ENCODE measurements at regions not wholly inside any gene's neighbourhood (a gene's known extent, or its start where the extent isn't known, plus 50 kb on each side); places are given as distances from the start of the nearest gene placed in this dataset.

DNA sequence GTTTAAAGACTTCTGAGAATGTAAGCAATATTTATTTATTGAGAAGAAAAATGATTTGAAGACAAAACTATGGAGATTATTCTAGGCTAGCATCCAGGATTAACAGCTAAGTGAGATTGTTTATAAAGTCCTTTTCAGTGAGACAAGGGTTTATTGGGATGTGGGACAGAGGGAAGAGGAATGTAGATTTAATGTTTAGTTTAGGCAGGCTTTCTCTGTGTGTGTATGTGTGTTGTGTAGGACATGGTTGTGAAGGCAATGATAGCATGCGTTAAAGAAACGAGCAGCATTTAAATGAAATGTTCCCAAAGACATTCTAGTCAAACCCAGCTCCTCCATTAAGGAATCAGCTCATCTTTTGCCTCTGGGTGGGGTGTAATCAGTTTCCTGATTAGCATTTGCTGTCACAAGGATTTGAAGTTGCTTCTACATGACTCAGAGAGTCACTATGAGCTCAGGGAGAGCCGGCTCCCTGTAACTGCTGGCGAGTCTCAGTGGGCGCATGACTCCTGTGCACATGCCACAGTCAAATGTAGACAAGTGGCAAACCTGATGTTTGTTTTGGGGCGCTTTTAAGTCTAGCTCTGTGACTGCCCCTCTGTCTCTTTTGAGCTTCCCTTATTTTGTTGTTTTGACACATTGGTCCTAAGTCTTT lies 442.2 kb upstream of the CELF4 start:
- Histone ChIP-seq H3K18ac (ENCODE audit: low read length) (no peak overlapping the region), H2BK15ac (ENCODE audit: low read length) (no peak overlapping the region), H4K8ac (ENCODE audit: low read depth, low read length) (no peak overlapping the region), H3K9ac (ENCODE audit: low read depth, low read length, poor library complexity) (no peak overlapping the region), H3K4me1 (ENCODE audit: control insufficient read depth in 2 of 2, insufficient read depth in 1 of 2, low read depth in 1 of 2, low read length in 2 of 2) (no peaks in the 10 kb centered on the region), H2BK120ac (ENCODE audit: low read depth, low read length) (no peak overlapping the region), H2BK12ac (ENCODE audit: low read length) (no peak overlapping the region), H3K9me3 (replicated peaks in 1 of 2; ENCODE audit: control insufficient read depth in 2 of 2, insufficient read depth in 1 of 2, low read depth in 1 of 2, low read length in 2 of 2) (no peaks in the 10 kb centered on the region), H4K91ac (ENCODE audit: low read depth, low read length, poor library complexity) (no peak overlapping the region), H2AK5ac (ENCODE audit: low read depth, low read length) (no peak overlapping the region), H2BK5ac (ENCODE audit: low read length) (no peak overlapping the region), H3K23ac (ENCODE audit: low read depth, low read length, poor library complexity) (no peak overlapping the region), H3K27ac (replicated peaks; ENCODE audit: low read length) (no peak overlapping the region), H3K14ac (ENCODE audit: low read length) (no peak overlapping the region), H3K27me3 (ENCODE audit: control insufficient read depth in 3 of 3, insufficient read depth in 3 of 3, low read depth in 1 of 3, low read length in 3 of 3) (no peaks in the 10 kb centered on the region), H3K4me2 (ENCODE audit: insufficient read depth, low read length, poor library complexity, severe bottlenecking) (no peak overlapping the region), H3K79me1 (ENCODE audit: low read depth, low read length) (no peaks in the 10 kb centered on the region), H3K4me3 (ENCODE audit: low read length in 2 of 2) (no peak overlapping the region), H3K4ac (ENCODE audit: low read length) (no peak overlapping the region), H3K36me3 (replicated peaks in 1 of 2; ENCODE audit: control insufficient read depth in 2 of 2, insufficient read depth in 2 of 2, low read length in 2 of 2) (no peaks in the 10 kb centered on the region), H2AFZ (ENCODE audit: low read length) (no peak overlapping the region)
- no peak for DNase-seq (ENCODE audit: low spot score)
- no CpG with 5 or more reads among the region's 6 CpGs for WGBS, 2 donors (ENCODE audit: extremely low coverage in 2 of 2, insufficient read length in 2 of 2, insufficient replicate concordance in 1 of 2)

DNA sequence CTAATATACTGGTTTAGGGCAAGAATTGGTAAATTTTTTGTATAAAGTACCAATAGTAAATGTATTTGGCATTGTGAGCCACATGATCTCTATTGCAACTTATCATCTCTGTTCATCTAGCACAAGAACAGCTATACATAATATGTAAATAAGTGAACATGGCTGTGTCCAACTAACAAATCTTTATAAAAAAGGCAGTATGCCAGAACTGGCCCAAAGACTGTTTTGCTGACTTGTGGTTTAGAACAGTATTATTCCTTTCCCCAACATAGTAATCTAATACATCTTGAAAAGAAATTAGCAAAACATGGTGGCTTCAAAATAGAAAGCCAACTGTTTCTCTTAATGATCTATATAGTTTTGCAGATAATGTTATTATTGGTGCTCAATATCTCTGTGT lies 441.4 kb upstream of the CELF4 start:
- H4K8ac ChIP-seq (ENCODE audit: low read depth, low read length), result no peak overlapping the region
- H3K18ac ChIP-seq (ENCODE audit: low read length), result no peak overlapping the region
- no peak overlapping the region for H4K91ac ChIP-seq (ENCODE audit: low read depth, low read length, poor library complexity)
- no peaks in the 10 kb centered on the region for H3K36me3 ChIP-seq (replicated peaks in 1 of 2; ENCODE audit: control insufficient read depth in 2 of 2, insufficient read depth in 2 of 2, low read length in 2 of 2)
- H3K79me1 ChIP-seq (ENCODE audit: low read depth, low read length), result no peaks in the 10 kb centered on the region
- H3K4me3 ChIP-seq (ENCODE audit: low read length in 2 of 2), result no peak overlapping the region
- no peaks in the 10 kb centered on the region for H3K4me1 ChIP-seq (ENCODE audit: control insufficient read depth in 2 of 2, insufficient read depth in 1 of 2, low read depth in 1 of 2, low read length in 2 of 2)
- H3K27ac ChIP-seq (replicated peaks; ENCODE audit: low read length), result no peak overlapping the region
- H2AFZ ChIP-seq (ENCODE audit: low read length), result no peak overlapping the region
- no peak overlapping the region for H2AK5ac ChIP-seq (ENCODE audit: low read depth, low read length)
- H3K14ac ChIP-seq (ENCODE audit: low read length), result no peak overlapping the region
- no peak overlapping the region for H2BK15ac ChIP-seq (ENCODE audit: low read length)
- no peak overlapping the region for H2BK12ac ChIP-seq (ENCODE audit: low read length)
- no peak overlapping the region for H3K4ac ChIP-seq (ENCODE audit: low read length)
- no peak overlapping the region for H3K9ac ChIP-seq (ENCODE audit: low read depth, low read length, poor library complexity)
- H3K4me2 ChIP-seq (ENCODE audit: insufficient read depth, low read length, poor library complexity, severe bottlenecking), result no peak overlapping the region
- no peak for DNase-seq (ENCODE audit: low spot score)
- no peak overlapping the region for H3K23ac ChIP-seq (ENCODE audit: low read depth, low read length, poor library complexity)
- no peaks in the 10 kb centered on the region for H3K27me3 ChIP-seq (ENCODE audit: control insufficient read depth in 3 of 3, insufficient read depth in 3 of 3, low read depth in 1 of 3, low read length in 3 of 3)
- H2BK5ac ChIP-seq (ENCODE audit: low read length), result no peak overlapping the region
- H3K9me3 ChIP-seq (replicated peaks in 1 of 2; ENCODE audit: control insufficient read depth in 2 of 2, insufficient read depth in 1 of 2, low read depth in 1 of 2, low read length in 2 of 2), result no peaks in the 10 kb centered on the region
- no peak overlapping the region for H2BK120ac ChIP-seq (ENCODE audit: low read depth, low read length)

DNA sequence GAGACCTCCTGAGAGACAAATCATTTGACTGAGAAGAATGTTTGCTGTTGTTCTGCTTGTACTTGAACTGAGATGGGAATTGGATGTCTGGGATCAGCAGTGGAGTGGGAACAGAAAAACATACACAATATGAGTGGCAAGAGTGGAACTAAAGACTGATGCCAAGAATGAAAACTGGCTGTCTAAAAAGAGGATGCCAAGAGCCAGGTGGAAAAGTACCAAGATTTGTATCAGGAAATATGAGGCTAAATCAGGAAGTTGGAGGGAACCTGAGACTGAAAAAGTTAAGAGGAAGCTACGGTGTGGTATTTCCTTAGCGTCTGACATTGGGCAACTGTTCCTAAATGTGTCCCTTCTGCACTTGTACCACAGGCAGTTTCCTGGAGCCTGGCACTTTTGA lies 440.9 kb upstream of the CELF4 start:
- Histone ChIP-seq H2AK5ac (ENCODE audit: low read depth, low read length) (no peak overlapping the region), H4K8ac (ENCODE audit: low read depth, low read length) (no peak overlapping the region), H3K14ac (ENCODE audit: low read length) (no peak overlapping the region), H4K91ac (ENCODE audit: low read depth, low read length, poor library complexity) (no peak overlapping the region), H3K27ac (replicated peaks; ENCODE audit: low read length) (no peak overlapping the region), H2BK15ac (ENCODE audit: low read length) (no peak overlapping the region), H3K4me3 (ENCODE audit: low read length in 2 of 2) (no peak overlapping the region), H3K36me3 (replicated peaks in 1 of 2; ENCODE audit: control insufficient read depth in 2 of 2, insufficient read depth in 2 of 2, low read length in 2 of 2) (no peaks in the 10 kb centered on the region), H3K18ac (ENCODE audit: low read length) (no peak overlapping the region), H2AFZ (ENCODE audit: low read length) (no peak overlapping the region), H2BK5ac (ENCODE audit: low read length) (no peak overlapping the region), H3K79me1 (ENCODE audit: low read depth, low read length) (no peaks in the 10 kb centered on the region), H3K4me2 (ENCODE audit: insufficient read depth, low read length, poor library complexity, severe bottlenecking) (no peak overlapping the region), H3K9me3 (replicated peaks in 1 of 2; ENCODE audit: control insufficient read depth in 2 of 2, insufficient read depth in 1 of 2, low read depth in 1 of 2, low read length in 2 of 2) (no peaks in the 10 kb centered on the region), H2BK120ac (ENCODE audit: low read depth, low read length) (no peak overlapping the region), H2BK12ac (ENCODE audit: low read length) (no peak overlapping the region), H3K27me3 (ENCODE audit: control insufficient read depth in 3 of 3, insufficient read depth in 3 of 3, low read depth in 1 of 3, low read length in 3 of 3) (no peaks in the 10 kb centered on the region), H3K4me1 (ENCODE audit: control insufficient read depth in 2 of 2, insufficient read depth in 1 of 2, low read depth in 1 of 2, low read length in 2 of 2) (no peaks in the 10 kb centered on the region), H3K9ac (ENCODE audit: low read depth, low read length, poor library complexity) (no peak overlapping the region), H3K4ac (ENCODE audit: low read length) (no peak overlapping the region), H3K23ac (ENCODE audit: low read depth, low read length, poor library complexity) (no peak overlapping the region)
- no peak for DNase-seq (ENCODE audit: low spot score)
- no CpG with 5 or more reads among the region's 2 CpGs for WGBS, 2 donors (ENCODE audit: extremely low coverage in 2 of 2, insufficient read length in 2 of 2, insufficient replicate concordance in 1 of 2)

DNA sequence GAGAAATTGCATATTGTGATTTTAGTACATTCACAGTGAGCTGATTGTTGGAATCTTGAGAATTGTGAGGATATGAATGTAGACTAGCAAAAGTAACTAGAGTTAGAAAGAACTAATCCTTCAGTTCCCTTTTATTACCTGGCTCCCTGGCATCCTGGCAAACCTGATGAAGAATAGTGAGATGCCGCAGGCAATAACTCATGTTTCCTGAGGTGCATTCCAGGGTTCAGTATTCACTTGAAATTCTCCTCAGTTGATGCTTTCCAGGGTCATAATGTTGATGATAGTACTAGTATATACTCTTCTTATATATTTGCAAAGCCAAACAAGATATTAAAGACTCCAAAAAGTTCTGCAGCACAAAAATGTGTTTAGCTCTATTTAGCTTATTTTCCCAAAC lies 432.1 kb upstream of the CELF4 start:
- Histone ChIP-seq H3K27ac (replicated peaks; ENCODE audit: low read length) (no peak overlapping the region), H3K79me1 (ENCODE audit: low read depth, low read length) (no peaks in the 10 kb centered on the region), H3K9me3 (replicated peaks in 1 of 2; ENCODE audit: control insufficient read depth in 2 of 2, insufficient read depth in 1 of 2, low read depth in 1 of 2, low read length in 2 of 2) (no peaks in the 10 kb centered on the region), H3K4me2 (ENCODE audit: insufficient read depth, low read length, poor library complexity, severe bottlenecking) (no peak overlapping the region), H2AFZ (ENCODE audit: low read length) (no peak overlapping the region), H3K23ac (ENCODE audit: low read depth, low read length, poor library complexity) (no peak overlapping the region), H3K9ac (ENCODE audit: low read depth, low read length, poor library complexity) (no peak overlapping the region), H3K27me3 (ENCODE audit: control insufficient read depth in 3 of 3, insufficient read depth in 3 of 3, low read depth in 1 of 3, low read length in 3 of 3) (no peaks in the 10 kb centered on the region), H3K4me1 (ENCODE audit: control insufficient read depth in 2 of 2, insufficient read depth in 1 of 2, low read depth in 1 of 2, low read length in 2 of 2) (no peaks in the 10 kb centered on the region), H2AK5ac (ENCODE audit: low read depth, low read length) (no peak overlapping the region), H3K4ac (ENCODE audit: low read length) (no peak overlapping the region), H3K4me3 (ENCODE audit: low read length in 2 of 2) (no peak overlapping the region), H3K14ac (ENCODE audit: low read length) (no peak overlapping the region), H4K8ac (ENCODE audit: low read depth, low read length) (no peak overlapping the region), H3K36me3 (replicated peaks in 1 of 2; ENCODE audit: control insufficient read depth in 2 of 2, insufficient read depth in 2 of 2, low read length in 2 of 2) (no peaks in the 10 kb centered on the region), H4K91ac (ENCODE audit: low read depth, low read length, poor library complexity) (no peak overlapping the region), H2BK120ac (ENCODE audit: low read depth, low read length) (no peak overlapping the region), H2BK15ac (ENCODE audit: low read length) (no peak overlapping the region), H3K18ac (ENCODE audit: low read length) (no peak overlapping the region), H2BK5ac (ENCODE audit: low read length) (no peak overlapping the region), H2BK12ac (ENCODE audit: low read length) (no peak overlapping the region)
- no peak for DNase-seq (ENCODE audit: low spot score)
- WGBS, 2 donors (ENCODE audit: extremely low coverage in 2 of 2, insufficient read length in 2 of 2, insufficient replicate concordance in 1 of 2), result no CpG with 5 or more reads among the region's 1 CpG

Measured in neuronal stem cell (in vitro differentiated cells).